KBM-7 (cell line): ENCODE measurements at regions not wholly inside any gene's neighbourhood (a gene's known extent, or its start where the extent isn't known, plus 50 kb on each side); places are given as distances from the start of the nearest gene placed in this dataset.
"Not testable (repeated sequence)": the region's sequence is repeated elsewhere in the genome, so short reads cannot be mapped to it uniquely, and the experiment has no call there.

Experiments
- DNase-seq: peaks from one replicate; pipeline ENCODE4 v3.0.0-alpha.2; 2015
- in situ Hi-C: fragments of 300-500 bp; cut with MboI; formaldehyde crosslinking; loops from 2 replicates; pipeline ENCODE4 v1.14.3; 2020; ENCODE audit warnings: low sequenced_read_pairs, low pct_unique_long_range_greater_than_20kb, mixed read lengths

DNA sequence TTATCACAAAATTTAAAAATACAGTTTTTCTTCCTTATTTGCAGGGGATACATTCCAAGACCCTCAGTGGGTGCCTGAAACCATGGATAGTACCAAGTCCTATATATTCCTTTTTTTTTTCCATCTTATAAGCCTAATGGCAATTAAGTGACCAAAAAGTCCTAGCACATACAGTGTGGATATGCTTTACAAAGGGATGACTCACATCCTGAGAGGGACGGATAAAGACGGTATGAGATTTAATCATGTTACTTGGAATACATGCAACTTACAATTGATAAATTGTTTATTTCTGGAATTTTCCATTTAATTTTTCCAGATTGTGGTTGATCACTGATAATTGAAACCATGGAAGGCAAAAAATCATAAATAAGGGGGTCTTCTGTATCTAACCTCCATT lies 181.2 kb upstream of the BRINP3 start:
- no peak for DNase-seq
- in situ Hi-C loops = no loop called here

DNA sequence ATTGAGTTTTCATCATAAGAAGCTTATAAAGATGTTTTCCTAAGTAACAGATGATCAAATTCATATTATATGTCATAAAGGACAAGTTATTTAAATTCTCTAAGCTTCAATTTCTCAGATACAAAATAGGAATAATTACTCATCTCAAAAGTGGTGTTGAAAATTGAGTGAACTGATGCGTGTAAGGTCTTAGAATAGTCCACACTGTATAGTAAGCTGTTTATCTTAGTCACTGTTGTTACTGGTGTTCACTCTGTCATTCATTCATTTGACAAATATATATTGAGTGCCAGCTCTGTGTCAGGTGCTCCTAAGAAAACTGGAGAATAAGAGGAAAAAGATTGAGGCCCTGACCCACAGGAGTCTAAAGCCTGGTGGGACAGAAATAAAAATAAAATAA lies 186.3 kb upstream of the BRINP3 start:
- in situ Hi-C loops = no loop called here
- DNase-seq = no peak

DNA sequence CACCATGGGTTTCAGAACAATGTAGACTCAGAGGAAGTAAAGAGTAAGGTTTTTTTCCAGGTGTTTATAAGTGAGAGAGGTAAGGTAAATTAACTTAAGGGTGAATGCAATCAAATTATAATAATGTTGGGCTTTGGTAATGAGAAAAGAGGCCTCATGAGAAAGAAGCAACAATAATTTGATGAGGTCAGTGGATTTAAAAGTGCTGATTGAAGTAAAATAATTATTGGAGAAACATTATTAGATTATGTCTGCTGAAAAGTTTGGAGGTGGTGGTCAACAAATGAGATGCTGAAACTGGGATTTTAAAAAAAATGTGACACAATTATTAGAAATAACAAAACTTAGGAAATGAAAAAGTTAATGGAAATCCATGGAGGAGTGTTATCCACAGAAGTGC lies 187.4 kb upstream of the BRINP3 start:
- DNase-seq = no peak
- in situ Hi-C loops = no loop called here

DNA sequence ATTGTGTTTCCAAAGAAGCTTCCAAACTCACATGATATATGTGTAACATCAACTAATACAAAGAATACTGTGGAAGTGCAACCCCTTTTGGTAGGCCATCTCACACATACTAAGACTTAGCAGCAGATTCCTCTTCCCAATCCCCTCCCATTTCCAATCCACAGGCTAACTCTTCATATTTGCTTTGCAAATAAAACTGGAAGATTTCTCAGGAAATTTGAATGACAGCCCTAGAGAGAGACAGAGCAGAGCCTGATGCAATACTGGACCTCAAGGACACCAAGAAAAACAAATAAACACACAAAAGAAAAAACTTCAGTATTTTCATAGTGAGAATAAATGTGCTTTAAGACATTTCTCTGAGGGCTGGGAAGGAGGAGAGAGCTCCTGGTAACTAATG lies 190.2 kb upstream of the BRINP3 start:
- DNase-seq = no peak

DNA sequence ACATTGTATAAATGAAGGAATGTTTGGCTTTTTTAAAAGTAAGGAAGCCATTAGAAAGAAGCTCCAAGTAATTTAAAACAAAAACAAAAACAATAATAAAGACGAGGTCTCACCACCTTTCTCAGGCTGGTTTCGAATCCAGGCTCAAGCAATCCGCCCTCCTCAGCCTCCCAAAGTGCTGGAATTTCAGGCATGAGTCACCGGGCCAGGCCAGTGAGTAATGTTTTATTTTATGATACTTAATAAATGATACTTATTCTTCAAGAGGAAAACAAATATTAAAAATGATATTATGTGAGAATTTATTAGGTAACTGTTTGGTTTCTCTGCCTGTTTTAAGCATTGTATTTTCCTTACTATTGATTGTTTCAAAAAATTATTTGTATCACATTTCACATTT lies 201.4 kb upstream of the BRINP3 start:
- no peak for DNase-seq
- in situ Hi-C loops = no loop called here

More for the DNA sequence above, 190.2 kb upstream of the BRINP3 start:
- in situ Hi-C loops = no loop called here

DNA sequence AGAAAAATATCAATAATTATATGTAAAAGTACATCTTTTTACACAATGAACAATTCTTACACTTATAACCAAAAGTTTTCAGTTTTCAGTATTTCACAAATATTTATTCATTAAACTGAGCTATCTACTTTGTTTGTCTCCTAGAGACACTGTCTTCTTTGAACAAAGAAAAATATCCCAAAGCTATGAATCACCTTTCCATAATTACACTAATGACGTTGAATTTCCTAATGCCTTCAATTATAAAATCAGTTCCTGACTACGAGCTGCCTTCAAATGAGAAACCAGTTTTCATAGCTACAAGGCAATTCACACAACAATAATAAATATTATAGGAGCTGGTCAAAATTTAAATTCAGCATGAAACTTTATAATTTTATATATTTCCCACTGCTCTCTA lies 201.8 kb upstream of the BRINP3 start:
- in situ Hi-C loops = no loop called here
- DNase-seq = no peak

DNA sequence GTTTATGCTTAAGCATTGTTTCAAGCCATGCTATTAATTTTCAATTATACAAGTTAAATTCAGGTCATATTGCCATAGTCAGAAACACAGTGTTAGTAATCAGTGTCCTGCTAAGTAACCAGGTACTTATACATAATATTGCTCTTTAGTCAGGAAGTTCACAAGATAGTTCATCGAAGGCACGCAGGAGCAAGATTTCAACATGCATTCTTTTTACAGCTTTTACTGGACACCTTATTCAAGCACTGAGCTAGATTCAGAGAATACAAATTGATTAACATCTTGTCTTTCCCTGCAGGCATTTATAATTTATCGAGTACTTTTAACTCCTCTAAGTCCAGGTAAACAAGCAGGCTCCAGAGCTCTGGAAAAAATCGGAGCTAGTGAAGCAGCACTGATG lies 202.3 kb upstream of the BRINP3 start:
- in situ Hi-C loops = no loop called here
- no peak for DNase-seq

DNA sequence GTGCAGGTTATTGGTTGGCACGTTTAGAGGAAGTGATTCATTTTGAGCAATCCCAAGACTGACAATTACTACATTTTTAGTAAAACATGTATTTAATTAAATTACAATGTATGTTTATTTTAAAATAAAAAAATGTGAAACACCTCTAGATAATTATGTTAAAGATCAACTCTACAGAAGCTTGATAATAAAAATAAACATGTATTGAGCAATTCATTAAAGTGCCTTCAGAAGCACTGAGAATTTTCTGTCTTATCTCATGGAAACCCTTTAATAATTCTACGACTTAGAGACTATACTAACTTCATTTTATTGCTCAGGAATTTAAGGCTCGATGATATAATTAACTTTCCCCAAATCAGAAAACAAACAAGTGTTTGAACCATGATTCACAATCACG lies 208.0 kb upstream of the BRINP3 start:
- in situ Hi-C loops = no loop called here

DNA sequence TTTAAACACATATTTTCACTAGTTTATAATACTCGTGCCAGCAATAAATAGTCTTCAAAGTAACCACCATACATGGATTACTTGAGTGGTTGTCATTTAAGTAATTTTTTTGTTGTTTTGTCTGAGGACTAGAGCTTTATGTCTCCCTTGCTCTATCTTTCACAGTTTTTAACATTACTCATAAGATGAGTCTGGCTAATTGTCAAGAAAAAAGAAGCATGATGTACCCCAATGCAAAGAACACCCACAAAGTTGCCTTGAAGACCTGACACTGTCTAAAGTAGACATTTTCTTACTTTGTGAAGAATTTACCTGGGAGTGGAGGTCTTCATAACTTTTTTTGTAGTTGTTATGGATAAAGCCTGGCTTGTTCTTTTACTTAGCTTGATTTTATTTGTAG lies 210.4 kb upstream of the BRINP3 start:
- in situ Hi-C loops = no loop called here
- no peak for DNase-seq

More for the DNA sequence above, 208.0 kb upstream of the BRINP3 start:
- no peak for DNase-seq

DNA sequence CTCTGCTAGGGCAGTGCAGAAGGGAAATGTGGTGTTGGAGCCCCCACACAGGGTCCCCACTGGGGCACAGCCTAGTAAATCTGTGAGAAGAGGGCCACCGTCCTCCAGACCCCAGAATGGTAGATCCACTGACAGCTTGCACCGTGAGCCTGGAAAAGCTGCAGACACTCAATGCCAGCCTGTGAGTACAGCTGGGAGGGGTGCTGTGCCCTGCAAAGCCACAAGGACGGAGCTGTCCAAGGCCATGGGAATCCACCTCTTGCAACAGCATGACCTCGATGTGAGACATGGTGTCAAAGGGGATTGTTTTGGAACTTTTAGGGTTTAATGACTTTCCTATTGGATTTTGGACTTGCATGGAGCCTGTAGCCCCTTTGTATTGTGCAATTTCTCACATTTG lies 220.8 kb upstream of the BRINP3 start:
- DNase-seq, in situ Hi-C loops: not testable (repeated sequence)

DNA sequence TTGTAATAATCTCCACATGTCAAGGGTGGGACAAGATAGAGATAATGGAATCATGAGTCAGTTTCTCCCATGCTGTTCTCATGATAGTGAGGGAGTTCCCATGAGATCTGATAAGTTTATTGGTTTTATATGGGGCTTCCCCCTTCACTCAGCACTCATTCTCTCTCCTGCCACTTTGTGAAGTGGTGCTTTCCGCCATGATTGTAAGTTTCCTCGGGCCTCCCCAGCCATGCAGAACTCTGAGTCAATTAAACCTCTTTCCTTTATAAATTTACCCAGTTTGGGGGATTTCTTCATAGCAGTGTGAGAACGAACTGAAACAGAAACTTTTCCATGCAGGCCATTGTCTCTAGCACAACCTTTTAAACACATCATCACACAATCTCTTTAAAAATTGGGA lies 221.5 kb upstream of the BRINP3 start:
- in situ Hi-C loops = no loop called here
- no peak for DNase-seq

DNA sequence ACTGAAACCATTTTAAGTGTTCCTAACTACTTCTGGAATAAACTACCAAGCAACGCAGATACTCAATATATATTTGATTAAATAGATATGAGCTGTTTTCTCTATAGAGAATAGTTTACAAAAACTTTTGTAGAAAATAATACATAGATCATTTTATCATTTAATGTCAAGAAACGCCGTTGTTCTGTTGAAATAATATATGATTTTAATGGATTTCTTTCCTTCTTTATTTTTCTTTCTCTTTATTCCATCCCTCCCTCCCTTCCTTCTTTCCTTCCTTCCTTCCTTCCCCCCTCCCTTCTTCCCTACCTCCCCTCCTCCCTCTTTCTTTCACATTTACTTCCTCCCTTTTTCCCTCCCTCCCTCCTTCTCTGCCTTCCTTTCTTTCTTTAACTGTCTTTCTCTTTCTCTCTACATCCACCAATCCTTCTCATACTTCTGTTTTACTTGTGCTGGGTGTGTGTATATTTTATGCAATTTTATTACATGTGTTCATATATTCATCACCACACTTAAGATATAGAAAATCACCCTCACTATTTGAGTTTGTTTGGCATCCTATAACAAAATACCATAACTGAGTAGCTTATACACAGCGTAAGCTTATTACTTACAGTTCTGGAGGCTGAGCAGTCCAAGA lies 230.9 kb upstream of the BRINP3 start:
- in situ Hi-C loops = no loop called here
- DNase-seq = no peak

DNA sequence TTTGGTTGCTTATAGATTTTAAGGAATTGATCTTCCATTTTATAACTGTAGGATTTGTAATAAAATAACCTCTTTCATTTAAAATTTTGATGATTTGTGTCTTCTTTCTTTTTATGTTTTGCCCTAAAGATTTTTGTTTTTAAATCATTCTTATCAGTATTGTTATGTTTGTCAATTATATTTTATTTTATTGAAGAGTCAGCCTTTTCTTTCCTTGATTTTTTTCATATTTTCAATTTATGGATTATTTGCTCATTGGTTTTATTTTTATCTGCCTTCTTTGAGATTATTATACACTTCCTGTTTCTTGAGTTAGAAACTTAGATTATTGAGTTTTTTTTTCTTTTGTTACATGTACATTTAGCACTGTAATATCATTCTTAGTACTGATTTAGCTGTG lies 233.4 kb upstream of the BRINP3 start:
- DNase-seq = no peak
- in situ Hi-C loops = no loop called here

DNA sequence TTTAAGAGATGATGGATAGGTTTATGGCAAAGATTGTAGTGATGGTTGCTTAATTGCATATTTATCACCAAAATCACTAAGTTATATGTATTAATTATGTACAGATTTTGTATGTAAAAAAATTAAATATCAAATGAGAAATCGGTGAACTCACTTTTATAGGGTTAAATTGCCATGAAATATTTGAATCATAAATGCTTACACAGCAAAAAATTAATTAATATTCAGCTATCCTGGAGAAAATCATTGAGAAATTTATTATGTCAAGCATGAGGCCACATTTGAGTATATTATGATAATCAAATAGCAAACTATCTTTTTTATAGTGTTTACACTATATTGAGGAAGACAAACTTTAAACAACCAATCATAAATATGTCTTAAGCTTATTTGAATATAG lies 239.4 kb upstream of the BRINP3 start:
- in situ Hi-C loops = no loop called here
- DNase-seq = no peak

DNA sequence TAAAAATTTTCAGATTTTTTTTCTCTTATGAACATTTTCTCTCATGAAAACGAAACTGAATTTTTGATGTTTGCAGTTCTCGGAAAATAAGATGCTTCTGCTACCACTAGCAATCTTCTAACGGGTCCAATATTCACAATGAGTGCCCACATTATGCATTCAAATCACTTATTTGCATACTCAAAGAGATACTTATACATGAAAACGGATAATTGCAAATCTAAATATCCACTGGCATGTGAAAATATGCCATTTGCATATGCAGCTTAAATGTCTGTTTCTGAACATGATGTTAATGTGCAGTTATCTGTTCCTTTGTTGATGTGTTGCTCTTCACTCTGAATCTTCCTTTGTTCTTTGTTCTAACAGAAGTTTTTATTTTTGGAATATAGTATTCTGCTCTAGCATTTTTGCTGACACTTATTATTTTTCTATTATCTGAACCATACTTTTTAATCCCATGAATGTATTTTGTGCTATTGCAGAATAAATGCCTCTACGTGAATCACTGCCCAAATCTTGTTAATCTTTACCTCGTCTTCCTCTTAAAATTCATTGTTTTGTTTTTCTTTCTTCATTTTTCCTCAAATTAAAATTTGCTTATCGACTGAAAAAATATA lies 259.4 kb upstream of the BRINP3 start:
- in situ Hi-C loops = no loop called here
- DNase-seq = no peak

DNA sequence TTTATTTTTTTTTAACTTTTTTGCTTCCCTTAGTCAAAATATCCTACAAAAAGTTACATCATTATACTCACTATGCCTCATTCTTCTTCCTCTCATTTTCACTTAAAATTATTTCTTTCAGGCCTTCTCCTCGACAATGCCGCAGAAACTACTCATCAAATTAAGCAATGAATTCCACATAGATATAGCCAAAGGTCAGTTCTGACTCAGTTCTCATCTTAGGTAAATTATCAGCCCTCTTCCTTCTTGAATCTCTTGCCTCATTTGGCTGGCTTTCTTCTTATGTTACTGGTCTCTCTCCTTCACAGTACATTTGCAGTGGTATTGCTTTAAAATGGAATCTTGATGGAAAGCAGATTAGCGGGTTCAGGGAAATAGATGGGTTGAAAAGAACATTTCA lies 260.7 kb upstream of the BRINP3 start:
- DNase-seq = no peak
- in situ Hi-C loops = no loop called here

DNA sequence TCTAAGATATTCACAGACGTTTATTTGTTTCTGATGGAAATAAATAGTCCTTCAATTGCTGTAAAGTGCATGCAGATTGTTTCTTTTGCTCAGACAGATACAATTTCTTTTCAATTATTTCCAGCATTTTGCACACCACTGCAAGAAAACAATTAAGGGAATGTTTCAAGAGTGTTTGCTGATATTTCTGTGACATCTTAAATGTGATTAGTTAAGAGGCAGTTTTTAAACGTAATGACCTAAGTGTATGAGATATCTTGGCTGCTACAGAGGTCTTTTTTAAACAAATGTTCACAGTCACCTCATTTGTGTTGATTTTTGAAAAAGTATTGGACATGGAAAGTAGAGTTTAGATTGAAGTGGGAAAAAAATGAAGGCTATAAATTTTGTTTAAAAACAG lies 262.3 kb upstream of the BRINP3 start:
- no peak for DNase-seq
- in situ Hi-C loops = no loop called here

DNA sequence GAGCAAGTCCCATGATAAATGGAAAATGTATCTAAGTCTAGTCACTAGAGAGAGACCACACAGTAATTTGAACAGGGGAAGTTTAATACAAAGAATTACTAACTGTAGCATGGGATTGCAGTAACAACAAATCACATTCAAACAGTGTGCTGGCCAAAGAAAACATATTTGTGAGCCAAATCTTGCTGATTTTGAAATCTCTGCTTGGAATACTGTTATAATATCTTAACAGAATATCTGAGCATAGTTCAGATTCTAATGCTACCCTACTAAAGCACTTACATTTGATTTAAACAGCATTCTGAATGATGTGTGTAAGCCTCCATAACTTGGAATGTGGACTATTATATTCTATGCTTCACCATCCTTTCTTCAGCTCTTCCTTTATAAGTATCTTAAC lies 270.0 kb upstream of the BRINP3 start:
- in situ Hi-C loops = no loop called here
- no peak for DNase-seq

DNA sequence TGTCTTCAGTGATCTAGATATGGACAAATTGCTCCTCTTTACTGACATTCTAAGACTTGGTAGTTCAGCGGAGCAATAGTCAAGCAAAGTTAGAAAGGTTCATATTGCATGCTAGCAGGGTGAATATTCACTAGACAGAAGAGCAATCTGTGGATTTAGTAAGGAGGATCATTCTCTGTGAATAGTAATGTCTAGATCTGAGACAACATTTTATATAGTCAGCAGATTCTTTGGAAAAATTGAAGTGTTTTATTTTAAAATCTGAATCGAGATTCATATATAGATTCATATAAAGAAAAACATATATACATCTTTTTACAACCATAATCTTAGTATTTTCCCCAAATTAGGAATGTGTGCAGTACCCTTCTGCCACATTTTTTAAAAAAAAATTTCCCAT lies 274.5 kb upstream of the BRINP3 start:
- DNase-seq = no peak
- in situ Hi-C loops = no loop called here

DNA sequence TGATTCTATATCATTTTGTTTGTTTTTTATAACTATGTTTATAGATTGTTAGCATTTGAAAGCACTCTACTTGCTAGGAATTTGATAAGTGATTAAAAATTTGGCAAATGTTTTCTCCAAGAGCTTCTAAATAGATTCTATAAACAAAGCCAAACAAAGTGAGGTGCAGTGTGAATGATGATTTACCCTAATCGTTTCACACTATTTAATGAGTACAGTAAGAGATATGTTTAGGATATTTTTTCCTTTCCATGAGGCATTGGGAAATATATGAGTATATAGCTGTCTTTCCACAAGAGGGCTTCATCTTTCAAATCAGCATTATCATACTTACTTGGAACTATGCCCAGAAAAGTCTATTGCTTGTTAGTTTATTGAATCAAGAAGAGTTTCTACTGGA lies 277.0 kb upstream of the BRINP3 start:
- in situ Hi-C loops = no loop called here
- DNase-seq = peak; percentile 38

DNA sequence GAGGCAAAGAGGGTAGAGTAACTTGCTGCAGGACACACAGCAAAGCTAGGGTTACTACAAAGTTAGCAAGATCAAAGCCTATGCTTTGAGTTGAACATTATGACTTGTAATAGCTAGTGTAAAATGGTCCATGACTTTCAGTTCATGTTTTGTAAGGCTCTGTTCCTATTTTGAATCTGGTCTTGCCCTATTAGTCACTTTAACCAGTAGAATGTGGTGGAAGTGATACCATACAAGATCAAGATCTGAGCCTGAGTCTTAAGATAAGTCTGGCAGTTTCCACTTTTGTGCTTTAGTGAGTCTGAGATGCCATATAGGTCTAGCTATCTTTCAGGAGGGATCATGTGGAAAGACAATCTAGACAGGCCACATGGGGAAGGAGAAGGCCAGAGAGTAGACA lies 282.1 kb upstream of the BRINP3 start:
- in situ Hi-C loops = no loop called here
- DNase-seq = peak; percentile 8
